GM12872 (cell line): ENCODE measurements at regions not wholly inside any gene's neighbourhood (a gene's known extent, or its start where the extent isn't known, plus 50 kb on each side); places are given as distances from the start of the nearest gene placed in this dataset.

ENCODE experiments used
- CTCF ChIP-seq: IDR thresholded peaks from 3 replicates; pipeline ENCODE4 v1.5.1; 2011; ENCODE audit warnings: low read depth, mild to moderate bottlenecking, low read length, moderate library complexity; ENCODE audit not compliant: insufficient read depth

- no peak for TF ChIP-seq CTCF
Observed at GRCh38 chr17:34798581-34798980, 162.7 kb downstream of the CCT6B start.

DNA sequence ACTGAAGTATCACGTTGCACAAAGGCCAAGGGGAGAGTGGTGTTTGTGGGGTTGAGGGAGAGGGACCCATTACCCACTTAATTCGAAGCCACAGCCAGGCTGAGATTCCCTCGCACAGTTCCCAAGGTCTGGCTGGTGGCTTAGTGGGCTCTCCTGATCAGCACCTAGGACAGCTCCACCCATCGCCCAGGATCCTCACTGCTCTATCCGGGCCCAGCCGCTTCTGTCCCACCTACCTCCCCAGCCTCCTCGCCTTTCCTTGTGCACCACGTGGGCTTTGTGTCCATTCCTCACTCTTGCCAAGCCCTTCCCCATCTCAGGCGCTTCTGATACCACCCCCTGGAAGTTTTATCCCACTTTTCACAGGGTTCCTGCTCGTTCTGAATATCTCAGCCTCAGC lies 163.5 kb downstream of the CCT6B start:
- no peak for TF ChIP-seq CTCF

DNA sequence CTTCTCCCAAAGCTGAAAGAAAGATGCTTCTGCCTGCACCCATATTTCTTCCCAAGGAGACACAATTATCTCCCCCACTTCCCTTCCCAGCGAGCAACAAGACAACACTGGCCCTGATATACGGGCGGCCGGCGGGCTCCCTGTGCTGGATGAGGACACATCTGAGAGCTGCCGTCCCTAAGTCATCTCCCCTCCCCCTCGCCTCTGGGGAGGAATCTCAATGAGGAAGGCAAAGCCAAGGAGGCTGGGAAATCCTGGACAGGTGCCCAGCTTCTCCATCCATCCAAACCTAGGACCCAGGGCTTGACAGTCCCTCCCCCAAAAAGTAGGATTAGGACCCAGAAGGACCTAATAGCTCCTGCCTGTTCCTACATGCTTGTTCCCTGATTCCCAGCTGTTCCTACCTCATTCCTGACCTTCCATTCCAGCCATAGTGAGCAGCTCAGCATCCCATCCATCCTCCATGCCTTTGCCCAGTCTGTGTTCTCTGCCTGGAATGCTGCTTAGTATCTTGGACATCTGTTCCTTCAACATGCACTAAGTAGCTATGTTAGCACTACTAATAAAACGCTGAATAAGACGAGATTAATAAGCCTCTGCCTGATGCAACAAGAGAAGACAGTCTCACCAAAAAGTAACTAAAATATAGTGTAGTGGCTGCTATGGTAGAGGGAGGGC lies 167.9 kb downstream of the CCT6B start:
- TF ChIP-seq CTCF: no peak

GRCh38 chr17:34788696-34789095 lies 172.6 kb downstream of the CCT6B start:
- TF ChIP-seq CTCF: no peak

GRCh38 chr17:34784526-34784925 lies 176.7 kb downstream of the CCT6B start:
- TF ChIP-seq CTCF: no peak

DNA sequence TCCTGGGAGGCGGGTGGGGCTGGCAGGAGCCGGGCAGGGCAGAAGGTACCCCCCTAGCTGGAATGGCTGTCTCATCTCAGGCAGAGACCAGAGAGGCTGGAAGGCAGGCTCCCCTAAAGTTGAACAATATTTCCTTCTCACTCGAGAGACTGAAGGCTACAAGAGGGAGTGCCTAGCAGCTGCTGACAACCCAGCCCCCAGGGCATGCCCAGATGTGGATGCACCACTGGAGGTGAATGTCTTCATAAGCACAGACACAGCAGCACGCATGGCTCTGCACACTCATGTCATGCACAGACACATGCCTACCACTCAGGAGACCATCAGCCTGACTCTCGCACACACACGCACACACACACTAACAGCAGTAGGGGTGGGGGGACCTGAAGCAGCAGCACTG lies 179.0 kb downstream of the CCT6B start:
- TF ChIP-seq CTCF: no peak

DNA sequence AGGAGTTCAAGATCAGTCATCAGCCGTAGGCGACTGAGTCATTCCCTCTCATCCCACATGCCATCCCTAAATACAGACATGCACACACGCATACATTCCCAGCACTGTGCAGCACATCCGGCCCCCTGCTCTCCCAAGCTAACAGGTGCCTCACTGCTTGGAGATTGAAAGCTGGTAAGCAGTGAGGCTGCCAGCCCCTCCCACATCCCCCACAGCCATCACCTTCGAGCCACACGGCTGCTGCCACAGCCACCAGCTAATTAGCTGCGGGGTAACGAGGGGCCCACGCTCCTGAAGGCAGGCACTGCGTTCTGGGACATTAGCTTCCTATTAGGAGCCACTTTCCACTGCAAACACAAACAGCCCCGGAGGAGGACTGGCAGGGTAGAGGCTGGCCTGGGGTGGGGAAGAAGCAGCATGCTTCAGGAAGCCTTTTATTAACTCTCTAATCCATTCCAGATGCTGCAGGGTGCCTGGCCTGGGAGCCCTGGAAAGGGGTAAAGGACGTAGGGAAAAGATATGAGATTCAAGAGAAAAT lies 179.6 kb downstream of the CCT6B start:
- no peak for TF ChIP-seq CTCF

- TF ChIP-seq CTCF: no peak
Observed at GRCh38 chr17:34781071-34781470, 180.2 kb downstream of the CCT6B start.
